PC-9 (cell line): ENCODE measurements at regions not wholly inside any gene's neighbourhood (a gene's known extent, or its start where the extent isn't known, plus 50 kb on each side); places are given as distances from the start of the nearest gene placed in this dataset.

Experiments
- BruUV-seq: library from RNA; stranded (reverse); fragments of 400-500 nt; replicated peaks from 2 replicates; lab custom pipeline; 2021; lab: Mats Ljungman, UMichigan
- CTCF ChIA-PET: fragments of 300-600 bp; sonication (Branson Sonifier 250); formaldehyde crosslinking; loops from one replicate; lab custom pipeline; 2022; ENCODE audit warnings: antibody characterized with exemption; lab: Charles Lee
- POLR2A ChIA-PET: fragments of 300-600 bp; sonication (Branson Sonifier 250); formaldehyde crosslinking; loops from one replicate; lab custom pipeline; 2022; ENCODE audit warnings: antibody characterized with exemption; ENCODE audit not compliant: unreplicated experiment; lab: Charles Lee
- DNase-seq, 2 experiments: peaks; one replicate each; pipeline versions ENCODE4 v3.0.0 to v3.0.0-alpha.2; 2015 to 2022; ENCODE audit warnings: mixed read lengths in 1 of 2
- H2AFZ ChIP-seq: fragments of 200-600 bp; sonication (generic); 2 replicates; pipeline ENCODE4 v1.8.1; 2017; ENCODE audit warnings: antibody characterized with exemption
- H3F3A ChIP-seq: fragments of 200-600 bp; sonication (generic); 2 replicates; pipeline ENCODE4 v1.8.1; 2017; ENCODE audit warnings: antibody characterized with exemption, mild to moderate bottlenecking, low read depth; ENCODE audit not compliant: insufficient read depth
- H3K27ac ChIP-seq: fragments of 200-600 bp; sonication (generic); 2 replicates; pipeline ENCODE4 v1.6.1; 2016; ENCODE audit warnings: mixed run types
- H3K27me3 ChIP-seq: fragments of 200-600 bp; sonication (generic); 2 replicates; pipeline ENCODE4 v1.6.1; 2016; ENCODE audit warnings: low read depth, mixed run types; ENCODE audit not compliant: insufficient read depth
- H3K36me3 ChIP-seq: fragments of 200-600 bp; sonication (generic); 2 replicates; pipeline ENCODE4 v1.6.1; 2016; ENCODE audit warnings: low read depth, mixed run types
- H3K4me1 ChIP-seq: fragments of 200-600 bp; sonication (generic); replicated peaks from 2 replicates; pipeline ENCODE4 v1.6.1; 2016; ENCODE audit warnings: mixed run types; ENCODE audit not compliant: insufficient read depth
- H3K4me2 ChIP-seq: fragments of 200-600 bp; sonication (generic); 2 replicates; pipeline ENCODE4 v1.6.1; 2017; ENCODE audit warnings: mixed run types
- H3K4me3 ChIP-seq: fragments of 200-600 bp; sonication (generic); 2 replicates; pipeline ENCODE4 v1.6.1; 2016; ENCODE audit warnings: mixed run types
- H3K79me2 ChIP-seq: fragments of 200-600 bp; sonication (generic); 2 replicates; pipeline ENCODE4 v1.6.1; 2017; ENCODE audit warnings: low read depth, mixed run types
- H3K9me2 ChIP-seq: fragments of 200-600 bp; sonication (generic); 2 replicates; pipeline ENCODE4 v1.8.1; 2017; ENCODE audit warnings: mild to moderate bottlenecking; ENCODE audit not compliant: insufficient read depth
- H3K9me3 ChIP-seq: fragments of 200-600 bp; sonication (generic); 2 replicates; pipeline ENCODE4 v1.8.1; 2016; ENCODE audit warnings: low read depth; ENCODE audit not compliant: insufficient read depth
- H4K20me1 ChIP-seq: fragments of 200-600 bp; sonication (generic); 2 replicates; pipeline ENCODE4 v1.8.1; 2017; ENCODE audit not compliant: insufficient read depth
- CTCF ChIP-seq: fragments of 200-600 bp; sonication (generic); conservative IDR thresholded peaks from 2 replicates; pipeline ENCODE4 v1.6.1; 2017; ENCODE audit warnings: mixed run types, antibody characterized with exemption, mild to moderate bottlenecking, moderate library complexity
- EZH2 ChIP-seq: fragments of 200-600 bp; sonication (generic); IDR thresholded peaks from 2 replicates; pipeline ENCODE4 v1.8.0; 2017; ENCODE audit warnings: antibody characterized with exemption, low read depth
- intact Hi-C: fragments of 100-400 bp; cut with micrococcal nuclease; formaldehyde crosslinking; loops from one replicate; pipeline ENCODE4 v1.10.0; 2022; ENCODE audit not compliant: unreplicated experiment

GRCh38 chr7:84848219-84848973 is 338.5 kb downstream of the SEMA3D start:
- no TSS peak for BruUV-seq
- H3K27ac ChIP-seq: no peak overlapping the region
- H2AFZ ChIP-seq: peak overlapping the region; percentile 55; the same call in 1 of the 2 replicates
- TF ChIP-seq EZH2: no peak
- TF ChIP-seq CTCF: no peak
- H3K4me1 ChIP-seq: no peaks in the 10 kb centered on the region
- no peaks in the 10 kb centered on the region for H3K9me2 ChIP-seq
- H3K9me3 ChIP-seq: no peaks in the 10 kb centered on the region
- no peak for DNase-seq
- no peaks in the 10 kb centered on the region for H4K20me1 ChIP-seq
- no peaks in the 10 kb centered on the region for H3K79me2 ChIP-seq
- no peak overlapping the region for H3K4me3 ChIP-seq
- no peaks in the 10 kb centered on the region for H3K27me3 ChIP-seq
- ChIA-PET POLR2A (no interaction called here), CTCF (no interaction called here)
- H3K36me3 ChIP-seq: no peaks in the 10 kb centered on the region
- no peak overlapping the region for H3K4me2 ChIP-seq
- intact Hi-C loops: no loop called here
- no peaks in the 10 kb centered on the region for H3F3A ChIP-seq

- Histone ChIP-seq H4K20me1 (no peaks in the 10 kb centered on the region), H3K4me1 (no peaks in the 10 kb centered on the region), H3F3A (no peaks in the 10 kb centered on the region), H3K27me3 (no peaks in the 10 kb centered on the region), H3K4me2 (no peak overlapping the region), H3K27ac (no peak overlapping the region), H3K36me3 (no peaks in the 10 kb centered on the region), H3K79me2 (no peaks in the 10 kb centered on the region), H3K4me3 (no peak overlapping the region), H3K9me2 (no peaks in the 10 kb centered on the region), H3K9me3 (no peaks in the 10 kb centered on the region), H2AFZ (peak overlapping the region; percentile 55)
- no peak for TF ChIP-seq CTCF
- no peak for TF ChIP-seq EZH2
- intact Hi-C loops: no loop called here
- no TSS peak for BruUV-seq
- POLR2A ChIA-PET: no interaction called here
- DNase-seq: no peak
- CTCF ChIA-PET: no interaction called here
Observed at GRCh38 chr7:84847790-84848189, 339.1 kb downstream of the SEMA3D start.

GRCh38 chr7:84847038-84847437 is 339.8 kb downstream of the SEMA3D start:
- Histone ChIP-seq H2AFZ (no peak overlapping the region), H3K9me2 (no peaks in the 10 kb centered on the region), H3K4me1 (no peaks in the 10 kb centered on the region), H3K79me2 (no peaks in the 10 kb centered on the region), H3K36me3 (no peaks in the 10 kb centered on the region), H3K9me3 (no peaks in the 10 kb centered on the region), H3K4me2 (no peak overlapping the region), H3K27ac (no peak overlapping the region), H3F3A (no peaks in the 10 kb centered on the region), H4K20me1 (no peaks in the 10 kb centered on the region), H3K4me3 (no peak overlapping the region), H3K27me3 (no peaks in the 10 kb centered on the region)
- ChIA-PET POLR2A (no interaction called here), CTCF (no interaction called here)
- BruUV-seq: no TSS peak
- intact Hi-C loops: no loop called here
- DNase-seq: no peak
- TF ChIP-seq EZH2: no peak
- no peak for TF ChIP-seq CTCF
